Retinal pigment epithelial cell (primary cell): ENCODE measurements at regions not wholly inside any gene's neighbourhood (a gene's known extent, or its start where the extent isn't known, plus 50 kb on each side); places are given as distances from the start of the nearest gene placed in this dataset.

Experiments
- DNase-seq: peaks from one replicate; pipeline ENCODE4 v3.0.0-alpha.2; 2010; ENCODE audit warnings: low read depth
- H3K4me3 ChIP-seq: 2 replicates; pipeline ENCODE4 v1.5.1; 2011; ENCODE audit warnings: mild to moderate bottlenecking, low read length, control low read depth, moderate library complexity
- TF ChIP-seq, protein P1 (sequence below): conservative IDR thresholded peaks from 2 replicates; pipeline ENCODE4 v1.5.1; 2011; ENCODE audit warnings: low read depth, low read length, control low read depth, inconsistent platforms

DNA sequence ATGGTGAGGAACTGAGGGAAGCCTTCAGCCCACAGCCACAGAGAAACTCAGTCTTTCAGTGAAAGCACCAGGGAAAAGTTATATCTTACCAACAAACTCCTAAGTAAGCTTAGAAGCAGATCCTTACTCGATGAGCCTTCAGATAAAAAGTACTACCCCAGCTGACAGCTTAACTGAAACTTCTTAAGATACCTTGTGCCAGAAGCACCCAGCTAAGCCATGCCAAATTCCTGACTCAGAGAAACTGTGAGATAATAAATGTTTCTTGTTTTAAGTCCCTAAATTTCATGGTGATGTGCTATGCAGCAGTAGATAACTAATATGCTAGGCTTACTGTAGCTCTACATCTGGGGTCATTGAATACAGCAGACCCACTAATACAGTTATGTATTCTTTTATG lies 2025.0 kb downstream of the LRRC4C start:
- DNase-seq = no peak
- TF ChIP-seq, protein P1, sequence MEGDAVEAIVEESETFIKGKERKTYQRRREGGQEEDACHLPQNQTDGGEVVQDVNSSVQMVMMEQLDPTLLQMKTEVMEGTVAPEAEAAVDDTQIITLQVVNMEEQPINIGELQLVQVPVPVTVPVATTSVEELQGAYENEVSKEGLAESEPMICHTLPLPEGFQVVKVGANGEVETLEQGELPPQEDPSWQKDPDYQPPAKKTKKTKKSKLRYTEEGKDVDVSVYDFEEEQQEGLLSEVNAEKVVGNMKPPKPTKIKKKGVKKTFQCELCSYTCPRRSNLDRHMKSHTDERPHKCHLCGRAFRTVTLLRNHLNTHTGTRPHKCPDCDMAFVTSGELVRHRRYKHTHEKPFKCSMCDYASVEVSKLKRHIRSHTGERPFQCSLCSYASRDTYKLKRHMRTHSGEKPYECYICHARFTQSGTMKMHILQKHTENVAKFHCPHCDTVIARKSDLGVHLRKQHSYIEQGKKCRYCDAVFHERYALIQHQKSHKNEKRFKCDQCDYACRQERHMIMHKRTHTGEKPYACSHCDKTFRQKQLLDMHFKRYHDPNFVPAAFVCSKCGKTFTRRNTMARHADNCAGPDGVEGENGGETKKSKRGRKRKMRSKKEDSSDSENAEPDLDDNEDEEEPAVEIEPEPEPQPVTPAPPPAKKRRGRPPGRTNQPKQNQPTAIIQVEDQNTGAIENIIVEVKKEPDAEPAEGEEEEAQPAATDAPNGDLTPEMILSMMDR = no peak
- no peak overlapping the region for H3K4me3 ChIP-seq

DNA sequence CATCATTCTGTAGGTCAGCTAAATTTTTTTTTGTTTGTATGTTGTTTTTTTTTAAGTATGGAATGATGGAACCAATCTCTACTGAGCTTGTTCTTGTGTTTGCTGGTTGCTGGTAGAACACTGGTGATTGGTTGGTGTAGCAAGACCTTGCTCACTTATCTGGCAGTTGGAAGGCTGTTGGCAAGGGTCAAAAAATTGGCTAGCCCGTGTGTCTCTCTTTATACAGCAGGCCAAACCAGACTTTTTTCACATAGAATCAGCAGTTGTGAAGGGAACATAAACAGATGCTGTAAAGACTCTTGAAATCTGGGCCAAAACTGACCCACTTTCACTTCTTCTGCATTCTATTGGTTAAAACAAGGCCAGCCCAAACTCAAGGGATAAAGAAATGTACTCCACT lies 2026.5 kb downstream of the LRRC4C start:
- H3K4me3 ChIP-seq = no peak overlapping the region
- no peak for DNase-seq
- TF ChIP-seq, protein P1 = no peak

DNA sequence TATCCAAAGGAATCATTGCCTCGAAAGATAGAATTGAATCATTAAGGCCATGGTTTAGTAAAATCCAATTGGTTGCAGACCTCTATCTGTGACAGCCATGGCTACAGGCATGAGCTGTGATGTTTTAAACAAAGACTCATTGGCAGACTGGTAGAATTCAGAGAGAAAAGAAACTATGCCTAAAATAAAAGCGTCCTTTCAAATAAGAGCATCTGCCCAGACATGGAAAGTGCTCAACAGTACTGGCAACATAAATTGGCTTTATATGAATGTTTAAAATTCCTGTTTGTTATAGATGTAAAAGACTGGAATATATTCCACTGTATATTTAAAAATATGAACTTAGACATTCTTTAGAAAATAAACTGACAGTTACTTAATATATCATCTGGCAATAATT lies 2034.2 kb downstream of the LRRC4C start:
- TF ChIP-seq, protein P1 = no peak
- no peak for DNase-seq
- no peak overlapping the region for H3K4me3 ChIP-seq

DNA sequence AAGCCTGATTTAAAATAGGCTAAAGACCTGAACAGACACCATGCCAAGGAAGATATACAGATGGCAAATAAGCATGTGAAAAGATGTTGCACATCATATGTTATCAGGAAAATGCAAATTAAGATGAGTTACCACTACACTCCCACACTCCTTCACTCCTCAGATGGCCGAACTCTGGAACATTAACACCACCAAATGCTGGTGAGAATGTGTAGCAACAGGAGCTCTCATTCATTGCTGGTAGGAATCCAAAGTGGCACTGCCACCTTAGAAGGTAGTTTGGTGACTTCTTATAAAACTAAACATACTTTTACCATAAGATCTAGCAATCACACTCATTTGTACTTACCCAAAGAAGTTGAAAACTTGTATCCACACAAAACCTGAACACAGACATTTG lies 2047.3 kb downstream of the LRRC4C start:
- TF ChIP-seq, protein P1 = no peak
- no peak overlapping the region for H3K4me3 ChIP-seq
- no peak for DNase-seq

DNA sequence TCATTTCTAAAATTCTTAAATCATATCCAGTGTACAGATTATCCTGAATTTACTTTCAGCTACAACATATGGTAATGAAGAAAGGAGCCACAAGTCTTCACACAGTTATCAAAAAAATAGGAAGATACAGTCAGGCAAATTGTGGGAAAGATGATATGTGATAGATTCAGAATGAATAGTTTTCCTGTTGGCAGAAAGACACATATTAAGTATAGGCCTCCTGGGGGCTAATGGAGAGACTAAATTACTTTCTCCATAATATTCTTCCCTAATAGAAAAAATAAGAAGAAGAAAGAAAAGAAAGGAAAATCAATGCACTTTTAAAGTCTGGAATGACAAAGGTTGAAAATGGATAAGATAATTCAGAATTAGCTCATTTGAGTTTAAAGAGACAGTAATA lies 2073.5 kb downstream of the LRRC4C start:
- TF ChIP-seq, protein P1 = no peak
- no peak overlapping the region for H3K4me3 ChIP-seq
- DNase-seq = no peak

DNA sequence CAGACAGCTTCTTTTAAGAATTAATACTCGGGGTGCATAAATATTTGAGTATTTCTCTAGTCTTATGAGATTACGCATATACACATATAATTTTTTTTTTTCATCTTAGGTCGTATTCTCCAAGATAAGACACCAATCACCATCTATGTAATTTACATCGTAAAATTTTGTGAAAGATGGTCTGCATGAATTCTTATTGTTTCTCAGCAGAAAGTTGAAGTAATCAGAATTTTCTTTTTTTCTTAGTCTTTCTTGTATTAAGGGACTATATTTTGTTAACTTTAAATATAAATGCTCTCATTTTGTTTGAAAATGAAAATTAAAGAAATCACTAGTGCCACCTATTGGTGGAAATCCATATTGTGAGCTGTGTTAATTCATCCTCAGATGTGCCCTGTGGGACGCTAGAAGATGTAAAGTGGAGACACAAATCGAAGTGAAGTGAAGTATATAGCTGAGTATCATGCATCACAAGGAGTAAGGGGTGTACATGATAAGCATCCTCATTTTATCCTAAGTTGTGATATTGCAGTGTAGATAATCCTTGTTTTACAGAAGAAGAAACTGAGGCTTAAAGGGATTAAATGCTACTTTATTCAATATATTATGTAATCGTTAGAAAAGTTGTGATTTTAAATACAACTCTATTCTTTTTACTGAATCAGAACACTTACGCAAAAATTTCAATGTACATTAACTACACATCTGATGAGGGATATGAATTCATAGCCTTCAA lies 2084.3 kb downstream of the LRRC4C start:
- H3K4me3 ChIP-seq = no peak overlapping the region
- TF ChIP-seq, protein P1 = peak; percentile 41
- no peak for DNase-seq

DNA sequence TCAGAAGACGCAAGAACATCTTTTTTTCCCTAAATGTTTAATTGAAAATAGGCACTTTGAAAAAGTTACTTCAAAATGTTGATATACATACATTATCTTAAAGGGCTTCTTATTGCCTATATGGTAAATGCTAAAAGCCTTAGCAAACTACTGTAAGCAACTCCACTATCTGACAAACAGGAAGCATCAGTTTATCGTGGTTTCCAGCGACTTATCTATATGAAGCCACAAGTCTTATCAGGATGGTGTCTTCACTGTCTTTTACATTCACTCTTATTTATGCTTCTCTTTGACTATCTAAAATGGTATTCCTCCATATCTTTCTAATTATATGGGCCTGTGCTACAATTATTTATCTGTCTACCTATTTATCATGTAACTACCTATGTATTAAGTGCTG lies 2091.9 kb downstream of the LRRC4C start:
- no peak for DNase-seq
- TF ChIP-seq, protein P1 = no peak

More for the DNA sequence above, 2091.9 kb downstream of the LRRC4C start:
- H3K4me3 ChIP-seq = no peak overlapping the region
